ENCODE measurements at regions not wholly inside any gene's neighbourhood (a gene's known extent, or its start where the extent isn't known, plus 50 kb on each side); places are given as distances from the start of the nearest gene placed in this dataset.

DNA sequence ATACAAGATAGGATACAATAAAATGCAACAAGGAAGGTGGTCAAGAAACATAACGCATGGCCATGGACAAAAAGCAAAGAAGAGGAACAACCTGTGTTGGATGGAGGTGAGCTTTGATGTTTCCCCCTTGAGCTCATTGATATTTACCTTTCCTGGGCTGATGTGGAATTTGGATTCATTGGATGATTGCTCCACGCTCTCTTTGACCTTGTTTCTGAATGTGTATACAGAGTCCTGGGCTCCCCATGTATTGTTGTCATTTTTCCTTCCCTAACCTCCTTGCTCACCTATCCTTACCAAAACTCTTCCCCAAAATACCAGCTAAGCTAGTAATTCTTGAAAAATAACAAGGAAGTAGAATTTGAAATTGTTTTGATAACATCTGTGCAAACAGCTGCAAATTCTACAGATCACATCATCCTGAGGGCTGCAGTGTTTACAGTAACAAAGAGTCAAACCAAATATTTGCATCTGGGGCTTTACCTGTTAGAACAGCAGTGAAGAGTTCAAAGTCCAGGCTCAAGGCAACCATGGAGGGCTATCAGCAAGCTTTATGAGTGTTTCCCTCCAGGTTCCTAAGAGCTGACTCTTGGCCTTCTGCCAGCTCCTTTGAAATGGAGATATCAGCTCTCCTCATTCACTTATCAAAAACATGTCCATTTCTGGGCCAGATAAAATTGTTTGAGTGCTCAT lies 214.3 kb upstream of the MARCKS start:
- Histone ChIP-seq H3K4me3 (no peak overlapping the region), H3K36me3 (no peaks in the 10 kb centered on the region), H3K4me1 (peaks cover 0 to 12% (median 4%) of the 10 kb centered on the region in 9 donors), H3K27ac (no peak overlapping the region), H3K9me3 (no peaks in the 10 kb centered on the region), H3K27me3 (no peaks in the 10 kb centered on the region)
- 69 to 97% methylated on average over 2 of the region's 2 CpGs for WGBS, 2 donors
- TF ChIP-seq, protein P1, sequence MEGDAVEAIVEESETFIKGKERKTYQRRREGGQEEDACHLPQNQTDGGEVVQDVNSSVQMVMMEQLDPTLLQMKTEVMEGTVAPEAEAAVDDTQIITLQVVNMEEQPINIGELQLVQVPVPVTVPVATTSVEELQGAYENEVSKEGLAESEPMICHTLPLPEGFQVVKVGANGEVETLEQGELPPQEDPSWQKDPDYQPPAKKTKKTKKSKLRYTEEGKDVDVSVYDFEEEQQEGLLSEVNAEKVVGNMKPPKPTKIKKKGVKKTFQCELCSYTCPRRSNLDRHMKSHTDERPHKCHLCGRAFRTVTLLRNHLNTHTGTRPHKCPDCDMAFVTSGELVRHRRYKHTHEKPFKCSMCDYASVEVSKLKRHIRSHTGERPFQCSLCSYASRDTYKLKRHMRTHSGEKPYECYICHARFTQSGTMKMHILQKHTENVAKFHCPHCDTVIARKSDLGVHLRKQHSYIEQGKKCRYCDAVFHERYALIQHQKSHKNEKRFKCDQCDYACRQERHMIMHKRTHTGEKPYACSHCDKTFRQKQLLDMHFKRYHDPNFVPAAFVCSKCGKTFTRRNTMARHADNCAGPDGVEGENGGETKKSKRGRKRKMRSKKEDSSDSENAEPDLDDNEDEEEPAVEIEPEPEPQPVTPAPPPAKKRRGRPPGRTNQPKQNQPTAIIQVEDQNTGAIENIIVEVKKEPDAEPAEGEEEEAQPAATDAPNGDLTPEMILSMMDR (IDR thresholded peaks at IDR 0.05) = no peak
- ATAC-seq (no peak), DNase-seq (no peak)
- intact Hi-C loops (cut with DNase I) = no loop called here

DNA sequence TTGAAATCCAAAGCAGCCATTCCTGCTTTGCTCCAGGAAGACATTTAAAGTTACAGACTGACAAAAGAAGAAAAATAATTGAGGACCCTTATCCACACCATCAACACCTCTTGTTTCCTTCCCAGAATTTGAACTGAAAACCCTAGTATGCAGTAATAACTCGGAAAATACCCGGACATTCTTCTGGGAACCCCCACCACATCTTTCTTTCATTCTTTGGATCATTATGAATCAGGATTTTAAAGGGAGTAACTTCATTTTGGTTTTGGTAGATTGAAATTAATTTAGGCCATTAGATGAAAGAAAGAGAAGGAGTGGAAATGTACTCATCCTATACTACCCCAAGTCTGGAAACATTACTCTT lies 213.8 kb upstream of the MARCKS start:
- Histone ChIP-seq H3K9me3 (no peaks in the 10 kb centered on the region), H3K4me3 (no peak overlapping the region), H3K27ac (no peak overlapping the region), H3K4me1 (peaks cover 0 to 12% (median 4%) of the 10 kb centered on the region in 9 donors), H3K27me3 (no peaks in the 10 kb centered on the region), H3K36me3 (no peaks in the 10 kb centered on the region)
- WGBS, 2 donors = 46 to 59% methylated on average over 2 of the region's 2 CpGs
- DNase-seq (no peak), ATAC-seq (no peak)
- TF ChIP-seq, protein P1 (IDR thresholded peaks at IDR 0.05) = no peak
- intact Hi-C loops (cut with DNase I) = no loop called here

DNA sequence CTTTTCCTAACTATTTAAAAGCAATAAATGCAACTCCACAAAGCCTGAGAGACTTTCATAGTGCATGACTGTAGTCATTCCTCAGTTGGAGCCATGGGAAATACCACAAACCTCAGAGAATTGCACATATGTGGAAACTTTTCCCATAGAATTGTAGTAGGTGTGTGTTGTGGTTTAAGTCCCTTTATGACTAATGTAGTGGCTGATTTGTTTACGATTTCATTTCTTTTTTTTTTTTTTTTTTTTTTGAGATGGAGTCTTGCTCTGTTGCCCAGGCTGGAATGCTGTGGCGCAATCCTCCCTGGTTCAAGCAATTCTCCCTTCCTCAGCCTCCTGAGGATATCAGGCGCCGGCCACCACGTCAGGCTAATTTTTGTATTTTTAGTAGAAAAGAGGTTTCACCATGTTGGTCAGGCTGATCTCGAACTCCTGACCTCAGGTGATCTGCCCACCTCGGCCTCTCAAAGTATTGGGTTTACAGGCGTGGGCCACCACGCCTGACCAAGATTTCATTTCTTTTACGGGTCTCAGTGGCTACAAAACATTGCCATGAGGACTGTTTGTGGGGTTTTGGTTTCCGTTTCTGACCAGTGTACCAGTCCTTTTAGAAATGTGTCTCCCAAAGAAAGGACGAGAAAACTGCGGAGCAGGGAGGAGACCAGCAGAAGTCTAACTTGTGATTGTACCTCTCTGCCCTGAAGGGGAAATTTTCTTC lies 212.1 kb upstream of the MARCKS start:
- Histone ChIP-seq H3K27ac (no peak overlapping the region), H3K27me3 (no peaks in the 10 kb centered on the region), H3K9me3 (no peaks in the 10 kb centered on the region), H3K4me1 (peaks cover 0 to 27% (median 4%) of the 10 kb centered on the region in 9 donors), H3K4me3 (no peak overlapping the region), H3K36me3 (no peaks in the 10 kb centered on the region)
- intact Hi-C loops (cut with DNase I) = no loop called here
- ATAC-seq (no peak), DNase-seq (no peak)
- 92 to 93% methylated on average over 13 of the region's 13 CpGs for WGBS, 2 donors
- TF ChIP-seq, protein P1 (IDR thresholded peaks at IDR 0.05) = no peak

DNA sequence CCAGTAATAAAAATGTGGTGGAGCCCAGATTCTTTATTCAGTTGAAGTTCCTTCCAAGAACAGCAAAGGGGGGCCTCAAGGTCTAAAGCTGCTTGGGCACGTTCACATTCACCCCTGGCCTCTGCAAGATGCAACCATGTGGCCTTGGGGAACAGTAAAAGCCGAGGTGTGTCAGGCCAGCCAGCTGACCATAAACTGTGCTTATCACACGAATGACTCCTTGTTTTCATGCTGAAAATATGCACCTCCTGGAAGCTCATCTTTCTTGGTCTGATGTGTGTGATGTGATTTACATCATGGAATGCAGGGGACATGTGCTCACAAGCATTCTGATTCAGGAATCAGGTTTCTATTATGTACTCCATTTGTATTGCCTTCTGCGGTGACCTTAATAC lies 211.6 kb upstream of the MARCKS start:
- TF ChIP-seq, protein P1 (IDR thresholded peaks at IDR 0.05) = no peak
- intact Hi-C loops (cut with DNase I) = no loop called here
- H3K27ac ChIP-seq = no peak overlapping the region
- H3K4me3 ChIP-seq = no peak overlapping the region
- H3K36me3 ChIP-seq = no peaks in the 10 kb centered on the region
- ATAC-seq (no peak), DNase-seq (no peak)
- no peaks in the 10 kb centered on the region for H3K9me3 ChIP-seq
- H3K27me3 ChIP-seq = no peaks in the 10 kb centered on the region
- H3K4me1 ChIP-seq = peaks cover 0 to 27% (median 4%) of the 10 kb centered on the region in 9 donors
- 74 to 82% methylated on average over 4 of the region's 4 CpGs for WGBS, 2 donors
